HFF-Myc (cell line): ENCODE measurements at regions not wholly inside any gene's neighbourhood (a gene's known extent, or its start where the extent isn't known, plus 50 kb on each side); places are given as distances from the start of the nearest gene placed in this dataset.

Source experiments
- DNase-seq: peaks from one replicate; pipeline ENCODE4 v3.0.0-alpha.2; 2011; ENCODE audit warnings: low read depth; ENCODE audit errors: extremely low read depth
- H3K4me3 ChIP-seq: replicated peaks from 2 replicates; pipeline ENCODE4 v1.5.1; 2011; ENCODE audit warnings: low read depth, mild to moderate bottlenecking, control low read depth, low read length
- CTCF ChIP-seq: IDR thresholded peaks from 2 replicates; pipeline ENCODE4 v1.5.1; 2012; ENCODE audit warnings: mild to moderate bottlenecking, low read depth, low read length, control low read depth; ENCODE audit errors: missing control alignments

GRCh38 chr10:71127104-71127503 is 85.3 kb upstream of the UNC5B start:
- no peak for DNase-seq
- H3K4me3 ChIP-seq: no peak overlapping the region
- no peak for TF ChIP-seq CTCF

GRCh38 chr10:71127773-71128172 is 84.6 kb upstream of the UNC5B start:
- no peak for TF ChIP-seq CTCF
- DNase-seq: no peak
- no peak overlapping the region for H3K4me3 ChIP-seq

- no peak for DNase-seq
- no peak for TF ChIP-seq CTCF
- H3K4me3 ChIP-seq: no peak overlapping the region
Measured at GRCh38 chr10:71128311-71128980, 83.9 kb upstream of the UNC5B start.

- no peak for TF ChIP-seq CTCF
- H3K4me3 ChIP-seq: no peak overlapping the region
- DNase-seq: no peak
Measured at GRCh38 chr10:71131096-71131495, 81.3 kb upstream of the UNC5B start.

- H3K4me3 ChIP-seq: no peak overlapping the region
- TF ChIP-seq CTCF: no peak
- DNase-seq: no peak
Measured at GRCh38 chr10:71131508-71132088, 80.8 kb upstream of the UNC5B start.

GRCh38 chr10:71132321-71132810 is 80.0 kb upstream of the UNC5B start:
- no peak overlapping the region for H3K4me3 ChIP-seq
- no peak for TF ChIP-seq CTCF
- no peak for DNase-seq
